Left colon (tissue), 2 donors: ENCODE measurements at regions not wholly inside any gene's neighbourhood (a gene's known extent, or its start where the extent isn't known, plus 50 kb on each side); places are given as distances from the start of the nearest gene placed in this dataset.

Experiments
- ATAC-seq: fragments of 200-7000 bp; cut with Tn5 transposase; one replicate; pipeline ENCODE4 v1.9.1; 2020; ENCODE audit warnings: mild to moderate bottlenecking, moderate library complexity
- DNase-seq, 2 donors: peaks; one replicate each; pipeline ENCODE4 v3.0.0-alpha.2; 2020
- intact Hi-C, 2 donors: fragments of 100-400 bp; cut with DNase I in 1 of 2; cut with micrococcal nuclease in 1 of 2; formaldehyde crosslinking; loops; one replicate each; pipeline versions ENCODE4 v1.11.2 to v1.14.0; 2022; cut with DNase I, micrococcal nuclease
- donor health status: DM: no; HTN: no; CAD: no.
- donor health status: DM: yes; HTN: yes; CAD: no.

GRCh38 chr6:23448281-23448680 is 677.7 kb upstream of the NRSN1 start:
- DNase-seq (no peak), ATAC-seq (no peak)
- intact Hi-C loops, result no loop called here

- ATAC-seq (no peak), DNase-seq (no peak)
- intact Hi-C loops, result no loop called here
Measured at GRCh38 chr6:23454080-23454976, 671.7 kb upstream of the NRSN1 start.

- DNase-seq, result no peak
- intact Hi-C loops, result no loop called here
- ATAC-seq, result no peak
Measured at GRCh38 chr6:23455754-23456153, 670.3 kb upstream of the NRSN1 start.

- DNase-seq (no peak), ATAC-seq (no peak)
Measured at GRCh38 chr6:23456396-23456795, 669.6 kb upstream of the NRSN1 start.

GRCh38 chr6:23457321-23457720 is 668.7 kb upstream of the NRSN1 start:
- ATAC-seq (no peak), DNase-seq (no peak)
- intact Hi-C loops, result no loop called here

More at GRCh38 chr6:23456396-23456795, 669.6 kb upstream of the NRSN1 start:
- intact Hi-C loops, result no loop called here

- ATAC-seq (no peak), DNase-seq (no peak)
- intact Hi-C loops, result no loop called here
Measured at GRCh38 chr6:23465912-23466311, 660.1 kb upstream of the NRSN1 start.

- ATAC-seq (no peak), DNase-seq (no peak)
- intact Hi-C loops, result no loop called here
Measured at GRCh38 chr6:23477586-23477985, 648.4 kb upstream of the NRSN1 start.

GRCh38 chr6:23478312-23478711 is 647.7 kb upstream of the NRSN1 start:
- DNase-seq (no peak), ATAC-seq (no peak)
- intact Hi-C loops, result no loop called here

GRCh38 chr6:23483896-23484295 is 642.1 kb upstream of the NRSN1 start:
- intact Hi-C loops, result no loop called here
- ATAC-seq, result no peak
- no peak for DNase-seq

GRCh38 chr6:23494367-23494766 is 631.6 kb upstream of the NRSN1 start:
- ATAC-seq, result no peak
- intact Hi-C loops, result no loop called here
- DNase-seq, result no peak

GRCh38 chr6:23498013-23498412 is 628.0 kb upstream of the NRSN1 start:
- ATAC-seq (no peak), DNase-seq (no peak)
- intact Hi-C loops, result no loop called here

GRCh38 chr6:23499549-23499948 is 626.5 kb upstream of the NRSN1 start:
- ATAC-seq, result no peak
- no peak for DNase-seq
- intact Hi-C loops, result no loop called here

- DNase-seq, result no peak
- ATAC-seq, result no peak
- intact Hi-C loops, result no loop called here
Measured at GRCh38 chr6:23503173-23503572, 622.8 kb upstream of the NRSN1 start.

- DNase-seq (no peak), ATAC-seq (no peak)
- intact Hi-C loops, result no loop called here
Measured at GRCh38 chr6:23505026-23505425, 621.0 kb upstream of the NRSN1 start.

GRCh38 chr6:23510778-23511510 is 615.1 kb upstream of the NRSN1 start:
- DNase-seq, result no peak
- intact Hi-C loops, result no loop called here
- ATAC-seq, result no peak

GRCh38 chr6:23511817-23512216 is 614.2 kb upstream of the NRSN1 start:
- intact Hi-C loops, result no loop called here
- no peak for DNase-seq

GRCh38 chr6:23518294-23518693 is 607.7 kb upstream of the NRSN1 start:
- ATAC-seq, result no peak
- DNase-seq, result no peak
- intact Hi-C loops, result no loop called here

More at GRCh38 chr6:23511817-23512216, 614.2 kb upstream of the NRSN1 start:
- no peak for ATAC-seq

GRCh38 chr6:23522792-23523547 is 603.0 kb upstream of the NRSN1 start:
- DNase-seq (no peak), ATAC-seq (no peak)
- intact Hi-C loops, result no loop called here

GRCh38 chr6:23523771-23524170 is 602.2 kb upstream of the NRSN1 start:
- ATAC-seq (no peak), DNase-seq (no peak)
- intact Hi-C loops, result no loop called here

GRCh38 chr6:23524548-23524947 is 601.5 kb upstream of the NRSN1 start:
- no peak for DNase-seq
- intact Hi-C loops, result no loop called here
- no peak for ATAC-seq
